GM19463 (cell line): ENCODE measurements at regions not wholly inside any gene's neighbourhood (a gene's known extent, or its start where the extent isn't known, plus 50 kb on each side); places are given as distances from the start of the nearest gene placed in this dataset.
"Not testable (repeated sequence)": the region's sequence is repeated elsewhere in the genome, so short reads cannot be mapped to it uniquely, and the experiment has no call there.

Source experiments
- ATAC-seq: cut with Tn5 transposase; IDR thresholded peaks from one replicate; pipeline ENCODE4 v1.9.1; 2021; ENCODE audit warnings: mild to moderate bottlenecking, moderate library complexity; ENCODE audit not compliant: unreplicated experiment

DNA sequence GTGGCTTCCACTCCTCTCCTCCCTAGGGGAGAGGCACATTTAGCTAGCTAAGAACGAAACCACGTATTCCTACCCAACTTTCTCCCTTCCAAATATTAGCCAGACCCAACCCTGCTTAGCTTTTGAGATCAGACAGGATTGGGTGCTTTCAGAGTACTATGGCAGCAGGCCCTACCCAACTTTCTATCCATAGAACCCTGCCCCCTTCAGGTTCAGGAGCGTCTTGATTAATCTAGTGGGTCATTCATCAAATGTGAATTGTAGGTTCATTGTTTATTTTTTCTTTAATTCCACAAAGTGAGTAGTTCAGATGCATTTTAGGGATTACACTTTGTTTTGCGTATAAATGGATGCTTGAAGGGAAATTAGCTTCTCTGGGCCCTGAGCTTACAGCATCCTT is 188.3 kb downstream of the MIB1 start:
- no peak for ATAC-seq

DNA sequence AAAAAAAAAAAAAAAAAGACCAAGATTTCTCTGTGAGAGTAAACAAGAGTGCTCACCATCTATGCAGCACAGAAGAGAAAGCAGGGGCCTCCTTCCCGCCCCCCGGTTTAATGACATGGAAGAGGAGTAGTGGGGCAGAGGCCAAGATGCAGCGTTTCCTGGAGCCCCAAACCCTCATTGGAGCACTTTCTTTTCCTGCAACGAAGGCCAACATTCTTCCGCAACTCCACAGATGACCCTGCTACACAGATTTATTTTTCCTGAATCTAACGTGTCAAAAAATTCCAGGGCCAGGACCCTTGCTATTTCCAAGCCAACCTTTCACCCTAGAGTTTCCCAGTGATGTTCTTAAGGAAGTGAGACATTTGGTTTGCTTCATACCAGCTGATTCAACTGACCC is 189.6 kb downstream of the MIB1 start:
- no peak for ATAC-seq

DNA sequence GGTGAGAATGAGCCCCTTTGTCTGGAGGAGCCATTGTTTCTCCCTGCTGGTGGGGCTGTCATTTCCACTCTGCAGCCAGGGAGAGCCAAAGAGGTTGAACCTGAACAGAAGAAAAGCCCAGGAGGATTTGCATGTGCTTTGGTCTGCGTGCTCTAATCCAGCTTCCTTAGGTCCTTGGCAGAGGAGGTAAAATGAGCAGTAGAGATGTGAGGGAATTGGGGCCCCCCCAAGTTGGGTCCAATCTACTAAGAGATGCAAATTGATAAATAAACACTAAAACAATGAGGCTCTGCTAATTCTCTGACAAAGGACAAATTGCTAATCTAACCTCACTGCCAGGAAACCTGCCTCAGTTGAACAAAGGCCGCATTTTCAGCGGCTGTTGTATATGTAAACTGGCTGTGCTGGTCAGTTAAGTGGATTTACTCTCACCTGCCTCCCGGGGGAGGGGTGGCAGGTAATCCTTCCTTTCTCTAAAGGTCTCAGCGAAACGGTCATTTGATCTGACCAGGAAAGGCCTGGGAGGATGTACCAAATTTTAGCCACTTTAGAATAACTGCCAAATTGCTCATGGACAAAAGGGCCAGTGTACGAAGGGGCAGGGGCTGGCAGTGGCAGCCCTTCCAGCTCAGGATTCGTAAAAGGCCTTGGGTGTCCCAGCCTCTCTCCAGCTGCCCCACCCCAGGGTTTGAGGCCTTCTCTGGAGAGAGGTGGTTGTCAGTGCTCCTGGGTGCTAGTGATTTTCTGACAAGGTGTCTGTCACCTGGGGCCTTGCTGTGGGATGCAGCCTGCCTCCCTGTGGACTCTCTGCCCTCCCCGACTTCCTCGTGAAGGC is 193.6 kb downstream of the MIB1 start:
- ATAC-seq, result no peak

DNA sequence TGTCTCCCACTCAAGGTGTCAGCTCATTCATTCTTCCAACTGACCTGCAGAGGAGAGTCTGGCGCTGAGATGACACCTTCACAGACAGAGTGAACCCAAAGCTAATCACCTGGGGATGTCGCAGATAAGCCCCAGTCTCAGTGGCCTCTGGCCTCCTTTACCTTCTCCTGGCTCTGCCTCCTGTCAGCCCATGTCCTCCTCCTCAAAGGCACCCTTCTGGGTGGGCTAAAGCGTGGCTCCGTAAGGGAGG is 194.1 kb downstream of the MIB1 start:
- no peak for ATAC-seq

DNA sequence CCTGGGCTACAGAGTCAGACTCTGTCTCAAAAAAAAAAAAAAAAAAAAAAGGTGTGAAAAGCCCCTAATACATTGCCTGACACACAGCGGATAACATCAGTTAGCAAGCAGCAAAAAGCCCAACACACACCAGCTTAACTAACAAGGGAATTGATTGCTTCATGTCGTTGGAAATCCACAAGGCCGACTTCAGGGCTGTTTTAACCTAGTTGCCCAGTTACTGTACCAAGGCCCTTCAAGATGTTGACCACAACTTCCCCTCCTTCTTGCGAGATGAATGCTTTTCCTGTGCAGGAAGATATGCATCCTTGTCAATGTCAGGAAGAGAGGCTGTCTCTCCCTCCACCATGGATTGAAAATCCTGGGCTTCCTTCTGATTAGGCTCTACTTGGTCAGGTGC is 202.9 kb downstream of the MIB1 start:
- ATAC-seq, result no peak

DNA sequence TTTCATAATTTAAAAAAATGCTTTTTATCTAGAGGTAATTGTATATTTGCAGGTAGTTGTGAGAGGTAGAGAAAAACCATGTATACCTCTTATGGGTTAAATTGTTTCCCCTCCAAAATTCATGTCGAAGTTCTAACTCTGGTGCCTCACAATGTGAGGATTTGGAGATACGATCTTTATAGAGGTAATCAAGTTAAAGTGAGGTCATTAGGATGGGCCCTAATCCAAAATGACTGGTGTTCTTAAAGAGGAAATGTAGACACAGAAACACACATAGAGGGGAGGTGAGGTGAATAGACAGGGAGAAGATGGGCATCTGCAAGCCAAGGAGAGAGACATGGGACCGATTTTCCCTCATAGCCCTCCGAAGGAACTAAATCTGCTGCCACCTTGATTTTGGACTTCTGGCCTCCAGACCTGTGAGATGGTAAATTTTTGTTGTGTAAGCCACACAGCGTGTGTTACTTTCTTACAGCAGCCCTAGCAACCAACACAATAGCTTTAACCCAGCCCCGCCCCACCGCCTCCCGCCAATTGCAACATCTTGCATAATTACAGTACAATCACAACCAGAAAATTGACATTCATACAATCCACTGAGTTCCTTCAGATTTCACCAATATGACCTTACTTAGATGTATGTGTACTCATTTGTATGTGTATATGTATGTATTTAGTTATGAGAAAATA is 208.9 kb downstream of the MIB1 start:
- no peak for ATAC-seq

DNA sequence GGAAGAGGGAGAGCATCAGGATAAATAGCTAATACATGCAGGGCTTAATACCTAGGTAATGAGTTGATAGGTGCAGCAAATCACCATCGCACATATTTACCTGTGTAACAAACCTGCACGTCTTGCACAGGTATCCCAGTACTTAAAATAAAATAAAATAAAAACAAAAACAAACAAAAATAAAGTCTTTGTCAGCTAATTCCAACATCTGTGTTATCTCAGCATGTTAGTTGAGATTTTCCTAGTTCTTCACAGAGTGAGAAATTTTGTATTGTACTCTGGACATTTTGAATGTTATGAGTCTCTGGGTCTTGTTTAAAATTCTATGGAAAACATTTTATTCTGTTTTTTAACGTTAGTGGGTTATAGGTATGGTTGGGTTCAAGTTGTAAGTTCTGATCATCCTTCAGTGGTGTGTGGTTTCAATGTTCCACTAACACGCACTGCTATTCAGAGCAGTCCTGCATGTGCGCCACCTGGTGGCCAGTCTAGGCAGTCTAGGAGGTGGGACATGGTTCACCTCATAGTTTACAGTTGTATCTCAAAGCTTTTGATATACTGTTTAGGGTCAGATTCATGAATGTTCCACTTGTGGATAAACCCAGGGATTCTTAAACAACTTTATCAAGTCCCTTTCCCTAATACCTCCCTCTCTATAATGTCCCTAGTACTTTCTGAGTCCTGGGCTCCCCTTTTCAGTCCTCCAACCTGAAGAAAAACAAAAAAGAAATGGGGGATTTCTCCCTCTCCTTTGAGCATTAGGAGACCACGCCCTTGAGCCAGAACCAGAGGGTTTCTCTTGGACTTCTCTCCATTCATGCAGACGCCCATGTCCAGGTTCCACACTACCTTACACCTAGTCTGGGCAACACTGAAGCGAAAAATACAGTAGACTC is 213.4 kb upstream of the GATA6 start:
- ATAC-seq, result peak; percentile 97

DNA sequence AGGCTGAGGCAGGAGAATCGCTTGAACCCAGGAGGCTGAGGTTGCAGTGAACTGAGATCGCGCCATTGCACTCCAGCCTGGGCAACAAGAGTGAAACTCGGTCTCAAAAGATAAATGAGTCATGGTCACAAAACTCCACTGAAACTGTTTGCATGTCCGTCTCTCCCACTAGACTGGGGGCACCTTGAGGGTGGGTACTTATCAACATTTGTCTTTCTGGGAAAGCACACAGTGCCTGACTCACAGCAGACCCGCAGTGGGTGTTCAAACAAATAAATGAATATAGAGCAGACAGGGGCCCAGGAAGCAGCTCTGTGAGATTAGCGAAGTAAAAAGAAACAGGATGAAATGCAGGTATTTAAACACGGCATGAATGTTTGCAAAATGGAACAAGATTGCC is 211.1 kb upstream of the GATA6 start:
- no peak for ATAC-seq

DNA sequence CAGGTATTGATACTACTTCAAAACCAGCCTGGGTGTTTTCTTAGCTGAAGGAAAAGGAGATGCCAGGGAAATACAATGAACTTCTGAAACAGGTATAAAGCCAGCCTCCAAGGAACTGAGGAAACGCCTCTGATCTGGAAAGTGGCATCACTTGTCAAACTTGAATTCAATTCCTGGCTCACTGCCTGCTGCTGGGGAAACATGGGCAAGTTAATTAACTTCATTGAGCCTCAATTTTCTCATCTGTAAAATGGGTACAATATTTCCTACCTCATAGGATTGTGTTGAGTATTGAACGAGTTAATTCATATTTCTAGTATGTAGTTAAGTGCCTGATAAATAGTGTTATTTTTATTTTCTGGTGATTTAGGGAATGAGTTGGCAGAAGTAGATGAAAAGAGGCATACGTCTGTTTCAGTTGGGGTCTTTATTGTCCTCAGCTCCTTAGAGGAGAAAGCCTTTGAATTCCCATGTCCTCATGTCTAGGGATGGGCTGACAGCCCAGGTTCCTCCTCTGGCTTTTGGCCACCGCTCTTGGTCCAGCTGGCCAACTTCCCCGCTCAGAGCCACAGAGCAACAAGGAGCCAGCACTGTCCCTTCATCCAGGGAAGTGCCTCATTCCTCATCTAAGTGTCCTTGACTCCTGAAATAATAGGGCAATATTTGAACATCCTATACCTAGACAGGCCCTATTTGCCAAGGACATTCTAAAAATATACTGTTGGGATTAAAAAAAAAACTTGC is 210.5 kb upstream of the GATA6 start:
- ATAC-seq, result no peak

DNA sequence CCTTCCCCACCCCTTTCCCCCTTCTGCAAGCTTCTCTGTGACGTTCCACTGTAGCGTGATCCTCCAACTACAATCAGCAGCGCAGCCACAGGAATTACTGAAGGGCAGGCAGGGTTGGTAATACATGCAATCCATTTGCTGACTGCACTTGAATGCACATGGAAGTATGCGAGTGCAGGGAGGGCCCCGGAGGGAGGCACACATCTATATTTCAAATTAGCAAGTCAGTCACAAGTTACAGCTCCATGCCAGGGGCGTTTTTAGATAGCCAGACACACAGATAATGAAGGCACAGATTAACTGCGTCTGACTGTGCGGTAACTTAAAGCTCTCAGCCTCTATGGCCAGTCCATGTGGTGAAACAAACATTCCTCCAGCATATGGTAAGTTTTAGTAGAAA is 209.2 kb upstream of the GATA6 start:
- ATAC-seq, result no peak

DNA sequence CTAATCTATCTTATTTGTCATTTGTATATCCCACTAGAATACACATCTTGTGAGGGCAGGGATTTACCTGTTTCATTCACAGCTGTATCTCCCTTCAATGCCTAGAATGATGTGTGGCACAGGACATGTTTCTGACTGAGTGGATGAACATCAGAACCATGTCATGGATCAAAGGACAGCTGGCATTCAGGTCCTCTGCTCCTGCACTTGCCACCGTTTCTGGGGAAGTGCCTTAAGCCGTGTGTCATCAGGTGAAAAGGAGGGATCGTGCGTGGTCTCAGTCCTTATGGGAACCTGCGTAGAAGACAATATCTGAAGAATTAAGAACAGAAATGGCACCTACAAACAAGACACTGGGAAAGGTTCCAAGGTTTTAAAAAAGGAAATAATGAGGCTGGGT is 206.1 kb upstream of the GATA6 start:
- ATAC-seq, result no peak

DNA sequence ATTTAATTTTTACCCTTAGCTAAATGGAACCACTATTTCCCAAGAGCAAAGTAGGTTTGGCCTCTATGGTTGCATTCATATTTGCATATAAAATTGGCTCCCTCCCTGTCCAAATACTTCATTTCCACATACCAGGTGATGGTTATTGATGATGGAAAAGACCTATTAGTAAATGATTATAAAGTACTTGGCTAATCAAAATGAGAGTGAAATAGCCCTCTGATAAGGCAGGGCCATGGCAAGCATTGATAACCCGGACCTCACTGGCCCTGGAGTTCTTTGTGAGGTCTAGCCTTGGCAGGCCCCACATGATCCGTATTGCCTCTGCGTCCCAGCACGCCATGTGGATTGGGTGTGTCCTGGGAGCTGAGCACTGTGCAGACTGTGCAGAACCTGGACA is 201.1 kb upstream of the GATA6 start:
- ATAC-seq, result no peak

DNA sequence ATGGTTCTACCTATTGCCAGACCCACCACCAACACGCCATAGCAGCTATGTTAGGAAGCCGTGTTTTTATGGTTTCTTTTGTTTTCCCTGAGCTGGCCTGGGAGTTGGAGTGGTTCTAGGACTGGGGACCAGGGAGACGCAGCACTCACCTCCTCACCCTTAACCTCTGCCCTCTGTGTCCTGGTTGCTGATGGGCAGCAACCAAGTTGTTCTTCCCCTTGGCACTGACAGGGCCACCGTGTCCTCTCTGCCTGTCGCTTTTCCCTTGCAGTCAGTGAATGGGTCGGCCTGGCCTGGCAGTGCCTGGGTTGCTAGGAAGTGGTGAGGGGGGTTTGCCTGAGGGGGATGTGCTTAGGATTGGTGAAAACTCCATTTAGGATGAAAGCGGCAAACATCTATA is 197.1 kb upstream of the GATA6 start:
- ATAC-seq, result no peak

DNA sequence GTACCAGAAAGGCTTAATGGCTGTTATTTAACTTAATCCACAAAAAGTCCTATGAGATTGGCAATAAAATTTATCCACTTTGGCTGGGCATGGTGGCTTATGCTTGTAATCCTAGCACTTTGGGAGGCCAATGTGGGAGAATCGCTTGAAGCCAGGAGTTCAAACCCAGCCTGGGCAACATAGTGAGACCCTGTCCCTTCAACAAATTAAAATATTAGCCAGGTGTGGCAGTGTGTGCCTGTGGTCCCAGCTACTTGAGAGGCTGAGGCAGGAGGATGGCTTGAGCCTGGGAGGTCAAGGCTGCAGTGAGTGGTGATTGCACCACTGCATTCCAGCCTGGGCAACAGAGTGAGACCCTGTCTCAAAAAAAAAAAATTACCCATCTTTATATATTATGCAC is 193.4 kb upstream of the GATA6 start:
- ATAC-seq, result not testable (repeated sequence)

DNA sequence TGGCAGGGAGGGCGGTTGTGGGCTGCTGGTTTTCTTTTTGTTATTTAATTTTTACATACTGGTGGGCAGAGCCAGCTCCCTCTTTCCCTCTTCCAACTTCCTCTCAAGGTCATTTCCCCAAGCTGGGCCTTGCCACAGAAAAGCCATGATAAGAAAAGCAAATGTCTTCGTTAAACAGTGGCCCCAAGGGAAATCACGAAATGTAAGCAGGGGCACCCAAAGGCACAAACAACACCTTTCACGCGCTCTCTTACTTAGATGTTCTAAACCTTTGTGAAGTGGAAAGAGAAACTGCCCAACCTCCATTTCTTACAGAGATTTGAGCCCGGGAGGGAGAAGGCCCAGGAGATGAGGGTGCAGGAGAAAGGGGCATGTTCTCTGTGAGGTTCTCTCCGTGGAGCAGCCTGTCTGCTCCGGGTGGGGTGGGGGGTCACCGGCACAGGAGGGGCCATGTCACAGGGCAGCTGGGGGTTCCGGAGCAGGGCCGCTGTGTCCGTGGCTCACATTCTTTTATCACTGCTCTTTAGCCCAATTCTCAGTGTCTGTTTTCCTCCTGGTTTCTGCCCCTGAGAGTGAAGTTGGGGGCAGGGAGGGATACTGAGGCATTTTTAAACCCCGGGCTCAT is 190.7 kb upstream of the GATA6 start:
- no peak for ATAC-seq

DNA sequence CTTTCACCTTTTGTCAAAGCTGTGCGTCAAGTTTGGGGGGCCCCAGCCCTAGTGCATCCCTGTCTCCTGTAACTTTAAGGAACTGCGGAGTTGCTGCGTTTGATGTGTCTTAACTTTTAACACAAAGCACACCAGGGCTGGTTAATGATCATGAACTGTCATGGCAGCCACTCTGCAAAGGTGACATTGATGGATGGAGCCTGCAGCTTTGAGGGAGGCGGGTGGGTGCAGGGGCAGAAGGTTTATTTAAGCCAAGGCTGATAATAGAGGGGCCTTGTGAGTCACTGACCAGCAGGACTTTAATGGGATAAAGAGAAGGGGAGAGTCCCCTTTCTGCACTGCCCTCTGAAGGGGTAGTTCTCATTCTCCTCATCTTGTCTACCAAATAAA is 190.2 kb upstream of the GATA6 start:
- ATAC-seq, result no peak

DNA sequence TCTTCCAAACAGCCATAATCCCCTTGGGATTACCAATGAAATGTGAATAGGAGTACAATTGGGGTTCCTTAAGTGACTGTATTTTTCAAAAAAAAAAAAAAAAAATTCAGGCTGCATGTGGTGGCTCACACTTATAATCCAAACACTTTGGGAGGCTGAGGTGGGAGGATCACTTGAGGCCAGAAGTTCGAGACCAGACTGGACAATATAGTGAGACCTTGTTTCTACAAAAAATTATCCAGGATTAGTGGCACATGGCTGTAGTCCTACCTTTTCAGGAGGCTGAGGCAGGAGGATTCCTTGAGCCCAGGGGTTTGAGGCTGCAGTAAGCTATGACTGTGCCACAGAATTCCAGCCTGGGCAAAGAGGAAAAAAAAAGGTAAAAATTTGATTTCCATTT is 189.6 kb upstream of the GATA6 start:
- ATAC-seq, result no peak

DNA sequence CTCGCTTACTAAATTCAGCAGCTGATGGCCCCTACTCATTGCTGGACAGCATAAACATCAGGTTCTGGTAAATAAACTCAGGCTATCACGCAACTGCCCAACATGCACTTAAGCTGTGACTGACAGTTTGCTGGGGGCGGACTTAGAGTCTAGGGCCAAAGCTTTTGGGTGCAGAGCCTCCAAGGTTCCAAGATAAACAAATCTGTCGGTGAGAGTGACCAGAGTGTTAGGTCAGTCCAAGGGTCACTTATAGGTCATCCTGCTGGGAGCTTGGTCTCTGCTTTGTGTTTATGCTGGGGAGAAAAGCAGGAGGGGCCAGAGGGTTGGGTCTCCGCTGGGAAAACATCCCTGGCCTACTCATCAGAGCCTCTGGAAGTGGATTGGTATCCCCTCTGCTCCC is 188.6 kb upstream of the GATA6 start:
- no peak for ATAC-seq

DNA sequence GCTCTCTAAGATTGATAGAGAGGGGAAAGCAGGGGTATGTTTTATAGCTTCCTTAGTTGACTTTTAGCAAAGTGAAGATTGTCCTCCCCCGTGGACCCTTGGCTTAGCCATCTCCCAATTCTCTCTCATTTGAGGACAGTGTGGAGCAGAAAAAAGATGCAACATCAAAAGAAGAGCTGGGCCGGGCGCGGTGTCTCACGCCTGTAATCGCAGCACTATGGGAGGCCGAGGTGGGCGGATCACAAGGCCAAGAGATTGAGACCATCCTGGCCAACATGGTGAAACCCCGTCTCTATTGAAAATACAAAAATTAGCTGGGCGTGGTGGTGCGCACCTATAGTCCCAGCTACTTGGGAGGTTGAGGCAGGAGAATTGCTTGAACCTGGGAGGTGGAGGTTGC is 187.9 kb upstream of the GATA6 start:
- ATAC-seq, result not testable (repeated sequence)

DNA sequence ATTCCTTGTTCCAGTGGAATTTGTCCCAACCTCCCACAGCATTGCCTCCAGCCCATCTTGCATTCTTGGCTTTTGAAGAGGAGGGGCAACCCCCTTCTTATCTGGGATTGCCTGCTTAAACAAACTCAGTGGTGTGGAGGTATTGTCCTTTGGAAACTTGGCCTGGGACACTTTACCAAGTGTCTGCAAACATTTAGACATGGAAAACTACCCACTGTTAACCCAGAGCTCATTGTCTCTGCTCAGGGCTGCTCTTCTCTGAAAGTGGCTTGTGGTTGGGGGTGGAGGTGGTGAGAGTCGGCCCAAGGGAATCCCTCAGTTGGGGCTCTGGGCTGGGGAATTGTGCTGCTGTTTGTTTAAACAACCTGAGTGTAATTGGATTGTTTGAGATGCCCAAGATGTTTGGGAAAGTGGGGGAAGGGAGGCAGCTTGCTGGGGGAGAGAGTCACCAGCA is 178.3 kb upstream of the GATA6 start:
- ATAC-seq, result no peak

DNA sequence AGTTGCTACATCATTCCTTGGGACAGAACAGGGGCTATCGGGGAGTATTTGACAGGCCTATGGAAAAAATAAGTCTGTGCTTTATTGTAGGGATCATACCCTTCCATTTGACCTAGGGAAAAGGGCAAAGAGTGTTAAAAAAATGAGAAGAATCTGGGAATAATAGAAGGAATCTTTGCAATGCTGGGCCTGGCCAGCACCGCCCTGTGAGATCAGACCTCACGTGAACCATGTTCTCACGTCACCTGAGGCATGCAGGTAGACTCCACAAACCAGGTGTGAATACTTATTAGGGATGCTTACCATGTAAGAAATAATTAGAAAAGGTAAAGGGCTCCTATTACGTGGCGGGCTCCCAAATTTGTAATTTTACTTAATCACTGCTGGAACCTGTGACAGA is 177.5 kb upstream of the GATA6 start:
- no peak for ATAC-seq
